ENCODE measurements at regions not wholly inside any gene's neighbourhood (a gene's known extent, or its start where the extent isn't known, plus 50 kb on each side); places are given as distances from the start of the nearest gene placed in this dataset.
"Not testable (repeated sequence)": the region's sequence is repeated elsewhere in the genome, so short reads cannot be mapped to it uniquely, and the experiment has no call there.

DNA sequence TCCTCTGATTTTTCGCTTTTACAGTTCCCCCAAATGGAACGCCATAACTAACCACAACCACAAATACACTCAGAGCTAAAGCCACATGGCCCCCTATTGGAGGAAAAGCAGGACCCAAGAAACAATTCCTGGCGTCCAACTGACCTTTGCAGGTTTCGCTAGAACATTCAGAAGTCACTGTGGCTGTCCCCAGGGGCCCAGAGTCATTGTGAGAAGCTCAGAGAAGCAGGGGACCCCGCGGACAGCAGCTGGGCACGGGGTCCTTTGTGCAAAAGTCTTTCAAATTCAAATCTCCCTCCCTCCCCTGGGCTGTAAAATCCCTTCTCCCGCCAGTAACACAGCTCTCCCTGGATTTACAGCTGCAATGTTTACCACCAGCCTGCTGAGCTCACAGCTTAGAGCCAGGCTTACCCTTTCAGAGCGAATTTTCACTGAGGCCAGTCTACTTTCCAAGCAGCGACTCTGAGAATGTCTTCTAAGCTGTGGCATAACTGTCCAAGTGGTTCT lies 214.8 kb downstream of the CRLF2 start:
- Mint-ChIP-seq H3K27ac (ENCODE audit: unreplicated experiment) (no peak overlapping the region), H3K36me3 (ENCODE audit: low read depth, unreplicated experiment) (no peaks in the 10 kb centered on the region), H3K27me3 (ENCODE audit: unreplicated experiment) (no peaks in the 10 kb centered on the region), H3K4me1 (ENCODE audit: unreplicated experiment) (no peaks in the 10 kb centered on the region), H3K9me3 (ENCODE audit: unreplicated experiment) (peaks cover 14% of the 10 kb centered on the region), H3K4me3 (ENCODE audit: unreplicated experiment) (no peak overlapping the region)
- TF ChIP-seq, protein P1, sequence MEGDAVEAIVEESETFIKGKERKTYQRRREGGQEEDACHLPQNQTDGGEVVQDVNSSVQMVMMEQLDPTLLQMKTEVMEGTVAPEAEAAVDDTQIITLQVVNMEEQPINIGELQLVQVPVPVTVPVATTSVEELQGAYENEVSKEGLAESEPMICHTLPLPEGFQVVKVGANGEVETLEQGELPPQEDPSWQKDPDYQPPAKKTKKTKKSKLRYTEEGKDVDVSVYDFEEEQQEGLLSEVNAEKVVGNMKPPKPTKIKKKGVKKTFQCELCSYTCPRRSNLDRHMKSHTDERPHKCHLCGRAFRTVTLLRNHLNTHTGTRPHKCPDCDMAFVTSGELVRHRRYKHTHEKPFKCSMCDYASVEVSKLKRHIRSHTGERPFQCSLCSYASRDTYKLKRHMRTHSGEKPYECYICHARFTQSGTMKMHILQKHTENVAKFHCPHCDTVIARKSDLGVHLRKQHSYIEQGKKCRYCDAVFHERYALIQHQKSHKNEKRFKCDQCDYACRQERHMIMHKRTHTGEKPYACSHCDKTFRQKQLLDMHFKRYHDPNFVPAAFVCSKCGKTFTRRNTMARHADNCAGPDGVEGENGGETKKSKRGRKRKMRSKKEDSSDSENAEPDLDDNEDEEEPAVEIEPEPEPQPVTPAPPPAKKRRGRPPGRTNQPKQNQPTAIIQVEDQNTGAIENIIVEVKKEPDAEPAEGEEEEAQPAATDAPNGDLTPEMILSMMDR (IDR thresholded peaks at IDR 0.05; ENCODE audit: unreplicated experiment): no peak
- DNase-seq (ENCODE audit: low spot score): no peak

DNA sequence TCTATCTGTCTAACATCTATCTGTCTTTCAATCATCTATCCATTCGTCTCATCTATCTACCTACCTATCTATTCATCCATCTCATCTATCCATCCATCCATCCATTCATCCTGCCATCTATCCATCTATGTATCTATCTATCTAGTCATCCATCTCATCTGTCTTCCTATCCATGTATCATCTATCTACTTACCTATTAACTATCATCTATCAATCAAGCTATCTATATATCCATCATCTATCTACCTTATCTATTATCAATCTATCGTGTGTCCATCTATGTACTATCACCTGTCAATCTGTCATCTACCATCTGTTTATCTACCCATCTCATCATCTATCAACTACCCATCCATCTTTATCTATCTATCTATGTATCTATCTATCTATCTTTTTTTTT lies 217.7 kb downstream of the CRLF2 start:
- Mint-ChIP-seq H3K36me3 (ENCODE audit: low read depth, unreplicated experiment) (peaks cover 10% of the 10 kb centered on the region), H3K9me3 (ENCODE audit: unreplicated experiment) (peaks cover 21% of the 10 kb centered on the region), H3K27ac (ENCODE audit: unreplicated experiment) (no peak overlapping the region), H3K4me3 (ENCODE audit: unreplicated experiment) (no peak overlapping the region), H3K4me1 (ENCODE audit: unreplicated experiment) (no peaks in the 10 kb centered on the region), H3K27me3 (ENCODE audit: unreplicated experiment) (peaks cover 5% of the 10 kb centered on the region)
- no peak for DNase-seq (ENCODE audit: low spot score)
- TF ChIP-seq, protein P1 (IDR thresholded peaks at IDR 0.05; ENCODE audit: unreplicated experiment): no peak

DNA sequence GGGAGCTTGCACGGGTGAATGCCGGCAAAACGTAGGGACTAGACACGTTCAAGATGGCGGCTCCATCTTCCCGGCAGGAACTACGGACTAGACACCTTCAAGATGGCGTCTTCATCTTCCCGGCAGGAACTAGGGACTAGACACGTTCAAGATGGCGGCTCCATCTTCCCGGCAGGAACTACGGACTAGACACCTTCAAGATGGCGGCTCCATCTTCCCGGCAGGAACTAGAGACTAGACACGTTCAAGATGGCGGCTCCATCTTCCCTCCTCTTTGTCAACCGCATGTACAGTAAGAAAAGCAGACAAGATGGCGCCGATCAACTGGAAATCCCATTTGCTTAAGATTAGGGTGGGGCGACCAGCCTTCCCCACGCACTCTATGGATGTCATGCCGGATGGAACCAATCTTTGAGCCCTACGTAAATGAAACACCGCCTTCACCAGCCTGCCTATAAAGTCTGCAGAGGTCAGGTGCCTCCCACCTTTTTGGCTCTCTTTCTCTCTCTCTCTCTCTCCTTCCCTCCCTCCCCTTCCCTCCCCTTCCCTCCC lies 222.4 kb downstream of the CRLF2 start:
- peaks cover 10% of the 10 kb centered on the region for H3K27me3 Mint-ChIP-seq (ENCODE audit: unreplicated experiment)
- H3K36me3 Mint-ChIP-seq (ENCODE audit: low read depth, unreplicated experiment): peaks cover 18% of the 10 kb centered on the region
- H3K27ac Mint-ChIP-seq (ENCODE audit: unreplicated experiment): no peak overlapping the region
- H3K9me3 Mint-ChIP-seq (ENCODE audit: unreplicated experiment): peaks cover 27% of the 10 kb centered on the region
- H3K4me3 Mint-ChIP-seq (ENCODE audit: unreplicated experiment): no peak overlapping the region
- no peak for DNase-seq (ENCODE audit: low spot score)
- no peaks in the 10 kb centered on the region for H3K4me1 Mint-ChIP-seq (ENCODE audit: unreplicated experiment)
- TF ChIP-seq, protein P1 (IDR thresholded peaks at IDR 0.05; ENCODE audit: unreplicated experiment): no peak

DNA sequence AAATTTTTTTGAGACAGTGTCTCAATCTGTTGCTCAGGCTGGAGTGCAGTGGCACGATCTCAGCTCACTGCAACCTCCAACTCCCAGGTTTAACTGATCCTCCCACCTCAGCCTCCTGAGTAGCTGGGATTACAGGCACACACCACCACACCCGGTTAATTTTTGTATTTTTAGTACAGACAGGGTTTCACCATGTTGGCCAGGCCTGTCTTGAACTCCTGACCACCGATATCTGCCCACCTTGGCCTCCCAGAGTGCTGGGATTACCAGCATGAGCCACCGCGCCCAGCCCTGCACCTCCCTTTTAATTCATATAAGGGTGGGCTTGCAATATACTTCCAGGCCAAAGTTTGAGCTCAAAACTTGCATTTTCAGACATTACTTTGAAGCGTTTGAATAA lies 223.9 kb downstream of the CRLF2 start:
- peaks cover 12% of the 10 kb centered on the region for H3K27me3 Mint-ChIP-seq (ENCODE audit: unreplicated experiment)
- not testable (repeated sequence) for H3K4me1 Mint-ChIP-seq (ENCODE audit: unreplicated experiment); H3K4me3 Mint-ChIP-seq (ENCODE audit: unreplicated experiment); DNase-seq (ENCODE audit: low spot score); H3K27ac Mint-ChIP-seq (ENCODE audit: unreplicated experiment)
- peaks cover 24% of the 10 kb centered on the region for H3K36me3 Mint-ChIP-seq (ENCODE audit: low read depth, unreplicated experiment)
- peaks cover 38% of the 10 kb centered on the region for H3K9me3 Mint-ChIP-seq (ENCODE audit: unreplicated experiment)

DNA sequence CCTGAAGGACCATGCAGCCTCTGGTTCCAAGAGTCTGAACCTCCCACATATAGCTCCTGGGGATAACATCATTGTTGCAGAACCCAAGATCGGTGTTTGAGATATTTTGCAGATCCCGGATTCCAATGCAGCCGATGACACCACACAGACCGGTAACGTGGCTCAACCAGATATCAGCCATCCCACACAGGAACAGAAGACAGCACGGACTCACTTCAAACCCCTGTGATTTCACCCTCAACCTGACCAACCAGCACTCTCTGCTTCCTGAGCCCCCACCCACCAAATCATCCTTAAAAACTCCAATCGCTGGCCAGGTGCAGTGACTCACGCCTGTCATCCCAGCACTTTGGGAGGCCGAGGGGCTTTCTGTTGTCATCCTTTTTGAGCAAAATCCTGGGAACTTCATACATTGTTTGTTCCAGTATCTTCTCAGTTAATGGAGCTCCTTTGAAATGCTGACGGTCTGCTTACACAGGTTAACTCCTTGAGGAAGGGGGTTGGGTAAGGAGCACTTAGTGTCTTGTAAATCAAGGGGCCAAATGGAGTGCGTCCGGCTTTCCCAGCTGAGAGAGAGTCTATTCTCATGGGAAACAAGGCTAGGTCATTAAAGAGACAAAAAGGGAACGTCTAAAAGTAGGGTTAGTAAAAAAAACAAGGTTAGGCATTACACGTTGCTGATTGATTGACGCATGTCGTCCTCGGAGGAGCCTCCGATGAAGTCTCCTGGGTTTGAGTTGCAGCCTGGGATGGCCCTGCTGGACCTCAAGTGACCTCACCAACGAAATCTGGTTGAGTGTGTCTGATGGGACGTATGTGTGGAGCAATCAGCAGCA lies 230.4 kb downstream of the CRLF2 start:
- Mint-ChIP-seq H3K36me3 (ENCODE audit: low read depth, unreplicated experiment) (peaks cover 11% of the 10 kb centered on the region), H3K27ac (ENCODE audit: unreplicated experiment) (no peak overlapping the region), H3K27me3 (ENCODE audit: unreplicated experiment) (peaks cover 15% of the 10 kb centered on the region), H3K9me3 (ENCODE audit: unreplicated experiment) (peaks cover 42% of the 10 kb centered on the region), H3K4me1 (ENCODE audit: unreplicated experiment) (no peaks in the 10 kb centered on the region), H3K4me3 (ENCODE audit: unreplicated experiment) (no peak overlapping the region)
- no peak for DNase-seq (ENCODE audit: low spot score)
- TF ChIP-seq, protein P1 (IDR thresholded peaks at IDR 0.05; ENCODE audit: unreplicated experiment): no peak

Data from endothelial cell (in vitro differentiated cells).